PFSK-1 (cell line): ENCODE measurements at regions not wholly inside any gene's neighbourhood (a gene's known extent, or its start where the extent isn't known, plus 50 kb on each side); places are given as distances from the start of the nearest gene placed in this dataset.

Source experiments
- FOXP2 ChIP-seq: optimal IDR thresholded peaks from 2 replicates; pipeline ENCODE3; 2011; ENCODE audit warnings: borderline replicate concordance, control low read depth, inconsistent platforms; ENCODE audit not compliant: insufficient read depth; ENCODE audit errors: extremely low read length, extremely low read depth
- POLR2AphosphoS5 ChIP-seq: IDR thresholded peaks from 2 replicates; pipeline ENCODE4 v1.6.1; 2012; ENCODE audit warnings: low read depth, mild to moderate bottlenecking, control low read depth, low read length, moderate library complexity
- SIN3A ChIP-seq: IDR thresholded peaks from 2 replicates; pipeline ENCODE4 v1.6.1; 2012; ENCODE audit warnings: mild to moderate bottlenecking, low read length, moderate library complexity, borderline replicate concordance; ENCODE audit not compliant: insufficient read depth
- TAF1 ChIP-seq: IDR thresholded peaks from 2 replicates; pipeline ENCODE4 v1.6.1; 2012; ENCODE audit warnings: low read length, control low read depth, borderline replicate concordance; ENCODE audit not compliant: insufficient read depth
- TF ChIP-seq, protein P1 (sequence below), 2 experiments: IDR thresholded peaks; 2 replicates each; pipeline versions ENCODE4 v1.6.1 to v1.8.0; 2011 to 2012; ENCODE audit warnings: low read depth in 2 of 2, low read length in 2 of 2, control low read depth in 1 of 2, inconsistent platforms in 1 of 2, mild to moderate bottlenecking in 1 of 2, moderate library complexity in 1 of 2; ENCODE audit not compliant: insufficient read depth in 1 of 2

GRCh38 chr2:65955259-65955658 is 479.7 kb upstream of the MEIS1 start:
- no peak for TF ChIP-seq SIN3A
- TF ChIP-seq, protein P1, sequence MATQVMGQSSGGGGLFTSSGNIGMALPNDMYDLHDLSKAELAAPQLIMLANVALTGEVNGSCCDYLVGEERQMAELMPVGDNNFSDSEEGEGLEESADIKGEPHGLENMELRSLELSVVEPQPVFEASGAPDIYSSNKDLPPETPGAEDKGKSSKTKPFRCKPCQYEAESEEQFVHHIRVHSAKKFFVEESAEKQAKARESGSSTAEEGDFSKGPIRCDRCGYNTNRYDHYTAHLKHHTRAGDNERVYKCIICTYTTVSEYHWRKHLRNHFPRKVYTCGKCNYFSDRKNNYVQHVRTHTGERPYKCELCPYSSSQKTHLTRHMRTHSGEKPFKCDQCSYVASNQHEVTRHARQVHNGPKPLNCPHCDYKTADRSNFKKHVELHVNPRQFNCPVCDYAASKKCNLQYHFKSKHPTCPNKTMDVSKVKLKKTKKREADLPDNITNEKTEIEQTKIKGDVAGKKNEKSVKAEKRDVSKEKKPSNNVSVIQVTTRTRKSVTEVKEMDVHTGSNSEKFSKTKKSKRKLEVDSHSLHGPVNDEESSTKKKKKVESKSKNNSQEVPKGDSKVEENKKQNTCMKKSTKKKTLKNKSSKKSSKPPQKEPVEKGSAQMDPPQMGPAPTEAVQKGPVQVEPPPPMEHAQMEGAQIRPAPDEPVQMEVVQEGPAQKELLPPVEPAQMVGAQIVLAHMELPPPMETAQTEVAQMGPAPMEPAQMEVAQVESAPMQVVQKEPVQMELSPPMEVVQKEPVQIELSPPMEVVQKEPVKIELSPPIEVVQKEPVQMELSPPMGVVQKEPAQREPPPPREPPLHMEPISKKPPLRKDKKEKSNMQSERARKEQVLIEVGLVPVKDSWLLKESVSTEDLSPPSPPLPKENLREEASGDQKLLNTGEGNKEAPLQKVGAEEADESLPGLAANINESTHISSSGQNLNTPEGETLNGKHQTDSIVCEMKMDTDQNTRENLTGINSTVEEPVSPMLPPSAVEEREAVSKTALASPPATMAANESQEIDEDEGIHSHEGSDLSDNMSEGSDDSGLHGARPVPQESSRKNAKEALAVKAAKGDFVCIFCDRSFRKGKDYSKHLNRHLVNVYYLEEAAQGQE (IDR thresholded peaks at IDR 0.05; ENCODE audit: insufficient read depth in 1 of 2, low read depth in 2 of 2, low read length in 2 of 2): no peak
- TF ChIP-seq TAF1: no peak
- no peak for TF ChIP-seq FOXP2
- no peak for TF ChIP-seq POLR2AphosphoS5

DNA sequence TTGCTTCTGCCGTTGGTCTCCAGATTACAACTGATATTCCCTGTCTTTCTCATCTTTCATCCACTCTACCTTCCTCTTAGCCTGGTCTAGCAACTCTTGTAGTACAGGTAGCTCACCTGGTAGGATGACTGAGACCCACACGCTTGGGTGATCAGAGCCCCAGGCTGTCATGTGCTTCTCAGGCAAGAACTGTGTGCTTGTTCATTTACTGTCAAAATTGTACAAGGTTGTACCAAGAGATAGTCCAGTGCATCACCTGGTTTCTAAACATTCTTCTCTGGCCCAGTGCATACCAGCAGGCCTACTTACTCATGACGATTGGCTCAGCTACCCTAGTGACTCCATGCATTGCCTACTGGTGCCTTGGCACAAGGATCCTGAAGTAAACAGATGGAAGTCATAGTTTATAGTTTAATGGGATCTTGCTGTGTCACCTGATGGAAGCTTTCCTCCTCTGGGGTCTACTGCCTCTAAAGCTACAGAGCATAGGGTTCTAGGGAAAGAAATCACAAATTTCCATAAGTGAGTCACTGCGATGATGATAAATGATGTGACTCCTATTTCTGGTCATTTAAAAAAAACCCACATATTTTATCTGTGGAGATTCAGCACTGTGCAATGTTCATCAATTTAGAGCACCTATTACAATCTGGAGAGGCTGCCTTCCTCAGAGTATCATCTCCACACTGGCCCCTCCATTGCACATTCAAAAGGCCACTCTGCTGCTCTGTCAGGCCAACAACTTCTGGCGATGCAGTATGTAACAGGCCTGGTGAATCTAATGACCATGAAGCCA is 481.8 kb upstream of the MEIS1 start:
- TF ChIP-seq POLR2AphosphoS5 (no peak), TAF1 (no peak), FOXP2 (no peak), SIN3A (no peak)
- TF ChIP-seq, protein P1 (IDR thresholded peaks at IDR 0.05; ENCODE audit: insufficient read depth in 1 of 2, low read depth in 2 of 2, low read length in 2 of 2): no peak

DNA sequence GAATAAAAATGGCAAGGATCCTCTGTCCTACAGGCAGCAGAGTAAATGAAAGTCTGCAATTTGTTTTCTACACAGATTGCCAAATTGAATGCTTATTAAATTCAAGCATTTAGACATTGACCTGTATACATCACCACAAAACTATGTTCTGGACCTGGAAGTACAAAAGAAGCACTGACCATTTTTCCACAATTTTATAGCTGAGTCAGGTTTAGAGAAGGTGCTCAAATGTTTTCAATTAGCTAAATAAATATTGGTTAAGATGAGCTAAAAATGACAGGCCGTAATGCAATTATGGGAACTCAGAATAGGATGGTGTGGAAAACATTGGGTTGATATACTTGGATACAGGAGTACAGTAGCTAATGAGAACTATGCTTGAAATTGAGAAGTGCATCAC is 490.7 kb upstream of the MEIS1 start:
- TF ChIP-seq POLR2AphosphoS5 (no peak), TAF1 (no peak), FOXP2 (no peak), SIN3A (no peak)
- TF ChIP-seq, protein P1 (IDR thresholded peaks at IDR 0.05; ENCODE audit: insufficient read depth in 1 of 2, low read depth in 2 of 2, low read length in 2 of 2): no peak

- TF ChIP-seq POLR2AphosphoS5: no peak
- TF ChIP-seq TAF1: no peak
- TF ChIP-seq FOXP2: no peak
- TF ChIP-seq, protein P1 (IDR thresholded peaks at IDR 0.05; ENCODE audit: insufficient read depth in 1 of 2, low read depth in 2 of 2, low read length in 2 of 2): no peak
- TF ChIP-seq SIN3A: no peak
Observed at GRCh38 chr2:65943099-65943786, 491.7 kb upstream of the MEIS1 start.
